HG03432 (cell line): ENCODE measurements at regions not wholly inside any gene's neighbourhood (a gene's known extent, or its start where the extent isn't known, plus 50 kb on each side); places are given as distances from the start of the nearest gene placed in this dataset.
"Not testable (repeated sequence)": the region's sequence is repeated elsewhere in the genome, so short reads cannot be mapped to it uniquely, and the experiment has no call there.

ENCODE experiments used
- ATAC-seq: cut with Tn5 transposase; IDR thresholded peaks from one replicate; pipeline ENCODE4 v1.9.1; 2021; ENCODE audit warnings: mild to moderate bottlenecking, moderate library complexity; ENCODE audit not compliant: unreplicated experiment

DNA sequence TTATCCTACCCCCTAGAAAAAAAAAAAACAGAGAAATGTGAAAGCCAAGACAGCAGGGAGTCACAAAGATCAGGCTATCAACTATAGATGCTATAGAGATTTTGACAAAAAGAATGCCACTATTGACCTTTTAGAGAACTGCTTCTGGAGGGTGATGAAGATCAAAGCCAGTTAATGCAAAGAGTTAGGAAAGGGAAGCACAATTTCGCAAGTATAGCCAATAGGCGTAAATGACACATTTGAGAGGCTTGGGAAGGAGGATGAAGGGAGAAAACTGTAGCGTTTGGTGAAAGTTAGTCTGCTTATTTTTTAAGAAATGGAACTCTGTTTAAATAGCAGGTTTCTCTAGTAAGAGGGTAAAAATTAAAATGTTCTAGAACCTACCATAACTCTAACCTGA, 190.7 kb downstream of the DUSP6 start:
- no peak for ATAC-seq

DNA sequence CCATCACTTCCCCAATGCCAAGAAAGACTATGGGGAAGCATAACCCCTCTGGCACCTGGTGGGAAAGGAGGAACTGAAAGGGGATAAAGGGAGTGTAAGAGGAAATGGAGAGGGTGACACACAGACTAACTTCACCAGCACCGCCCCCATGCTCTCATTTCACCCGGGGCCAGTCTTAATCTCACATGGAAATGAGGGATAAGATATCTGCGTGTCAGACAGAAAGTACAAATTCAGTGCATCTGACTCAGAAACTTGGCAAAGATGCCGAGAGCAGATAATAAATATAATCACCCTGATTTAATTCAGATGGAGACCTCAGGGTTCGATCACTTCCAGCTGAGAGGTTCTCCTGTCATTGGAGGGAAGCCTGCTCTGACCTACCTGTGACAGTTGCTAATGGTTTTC, 191.6 kb downstream of the DUSP6 start:
- no peak for ATAC-seq

DNA sequence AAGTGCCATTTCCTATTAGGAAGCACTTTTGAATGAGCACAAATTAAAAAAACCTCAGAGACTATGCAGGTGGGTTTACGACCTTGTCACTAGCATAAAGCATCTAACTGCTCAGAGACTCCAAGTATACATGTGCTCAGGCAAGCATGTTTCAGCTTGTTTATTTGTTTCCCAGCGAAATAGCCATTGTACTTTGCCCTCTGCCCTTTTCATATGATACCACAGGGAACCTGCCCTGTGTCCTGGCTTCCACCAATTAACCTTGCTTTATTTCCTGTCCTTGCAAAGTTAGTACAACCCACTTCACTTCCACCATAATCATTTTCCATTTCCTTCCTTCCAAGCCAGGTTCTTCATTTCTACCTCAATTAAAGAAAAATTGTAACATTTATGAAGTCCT, 194.9 kb downstream of the DUSP6 start:
- no peak for ATAC-seq

DNA sequence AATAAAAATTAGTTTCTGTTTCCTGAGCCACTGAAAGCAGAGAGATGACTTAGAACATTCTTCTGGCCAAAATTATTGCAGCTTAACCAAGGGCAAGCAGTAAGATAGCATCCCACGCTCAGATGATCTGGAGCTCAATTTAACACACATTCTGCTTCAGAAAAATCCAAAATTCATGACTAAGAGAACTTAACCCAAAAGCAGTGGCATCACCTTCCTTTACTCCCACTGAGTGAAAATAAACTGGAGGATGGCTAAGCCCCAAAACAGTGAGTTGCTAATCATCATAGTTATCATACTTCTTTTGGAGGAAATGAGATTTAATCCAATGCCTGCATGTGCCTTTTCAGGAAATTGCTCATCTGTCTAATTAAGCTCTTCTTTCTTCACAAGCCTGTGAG, 195.4 kb downstream of the DUSP6 start:
- ATAC-seq = no peak

DNA sequence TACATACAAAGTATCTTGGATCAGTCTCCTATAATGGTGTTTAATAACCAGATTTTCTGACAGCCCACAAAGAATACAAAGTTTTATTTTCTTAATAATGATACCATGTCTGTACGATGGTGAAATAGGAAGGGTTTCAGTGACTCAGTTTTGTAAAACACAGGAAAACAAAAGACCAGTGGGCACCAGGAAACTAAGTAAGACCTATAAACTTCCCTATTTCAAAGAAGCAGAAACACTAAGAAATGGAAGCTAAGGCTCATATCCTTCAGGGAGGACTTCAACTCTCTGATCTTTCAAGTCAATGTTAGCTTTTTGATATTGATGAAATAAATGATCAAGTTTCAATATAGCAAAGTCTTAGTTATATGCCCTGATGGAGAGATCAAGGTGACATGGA, 196.0 kb downstream of the DUSP6 start:
- ATAC-seq = no peak

DNA sequence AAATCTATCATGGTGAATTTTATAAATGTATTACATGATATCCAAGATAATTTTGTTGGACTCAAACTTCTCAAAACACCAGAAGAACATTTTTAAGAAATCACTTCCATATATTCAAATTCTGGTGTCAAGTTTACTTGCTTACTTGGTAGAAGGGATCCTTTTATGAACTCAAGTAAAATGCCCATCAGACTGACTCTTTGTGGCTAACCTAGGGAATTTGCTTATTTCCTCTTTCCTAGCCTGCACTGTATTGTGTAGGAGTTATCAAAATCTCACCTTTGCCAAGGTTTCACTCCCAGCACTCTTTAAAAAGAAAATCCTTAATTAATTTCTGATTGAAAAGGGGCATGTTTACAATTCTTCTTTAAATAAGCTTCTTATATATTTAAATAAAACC, 196.5 kb downstream of the DUSP6 start:
- ATAC-seq = no peak

DNA sequence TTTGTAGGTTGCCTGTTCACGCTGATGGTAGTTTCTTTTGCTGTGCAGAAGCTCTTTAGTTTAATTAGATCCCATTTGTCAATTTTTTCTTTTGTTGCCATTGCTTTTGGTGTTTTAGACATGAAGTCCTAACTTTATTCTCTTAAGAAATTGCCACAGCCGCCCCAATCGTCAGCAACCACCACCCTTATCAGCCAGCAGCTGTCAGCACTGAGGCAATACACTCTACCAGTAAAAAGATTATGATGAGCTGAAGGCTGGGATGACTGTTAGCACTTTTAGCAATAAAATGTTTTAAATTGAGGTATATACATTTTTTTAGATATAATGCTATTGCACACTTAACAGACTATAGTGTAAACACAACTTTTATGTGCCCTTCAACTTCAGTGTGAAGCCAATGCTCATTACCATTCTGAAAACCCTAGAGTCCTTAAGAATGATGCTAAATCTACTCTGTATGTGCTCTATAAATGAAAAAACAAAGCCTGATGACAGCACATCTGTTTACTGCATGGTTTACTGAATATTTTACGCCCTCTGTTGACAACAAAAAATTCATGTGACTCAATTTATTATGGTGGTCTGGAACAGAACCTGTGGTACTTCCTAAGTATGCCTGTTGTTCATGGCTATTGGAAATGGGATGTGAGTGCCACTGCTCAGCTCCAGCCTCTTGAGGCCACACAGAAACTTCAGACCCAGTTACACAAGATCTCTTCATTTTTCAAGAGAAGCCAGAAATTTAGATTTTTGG, 197.4 kb downstream of the DUSP6 start:
- ATAC-seq = no peak

DNA sequence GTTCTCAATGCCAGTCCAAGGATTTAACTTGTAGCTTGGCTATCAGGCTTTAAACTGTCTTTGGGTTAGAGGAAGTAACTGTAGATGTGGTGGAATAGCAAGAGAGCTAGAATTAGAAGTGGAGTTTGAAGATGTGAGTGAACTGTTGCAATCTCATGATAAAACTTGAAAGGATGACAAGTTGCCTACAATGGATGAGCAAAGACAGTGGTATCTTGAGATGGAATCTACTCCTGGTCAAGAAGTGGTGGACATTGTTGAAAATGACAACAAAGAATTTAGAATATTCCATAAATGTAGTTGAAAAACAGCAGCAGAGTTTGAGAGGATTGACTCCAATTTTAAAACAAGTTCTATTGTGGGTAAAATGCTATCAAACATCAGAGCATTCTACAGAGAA, 199.0 kb downstream of the DUSP6 start:
- no peak for ATAC-seq

DNA sequence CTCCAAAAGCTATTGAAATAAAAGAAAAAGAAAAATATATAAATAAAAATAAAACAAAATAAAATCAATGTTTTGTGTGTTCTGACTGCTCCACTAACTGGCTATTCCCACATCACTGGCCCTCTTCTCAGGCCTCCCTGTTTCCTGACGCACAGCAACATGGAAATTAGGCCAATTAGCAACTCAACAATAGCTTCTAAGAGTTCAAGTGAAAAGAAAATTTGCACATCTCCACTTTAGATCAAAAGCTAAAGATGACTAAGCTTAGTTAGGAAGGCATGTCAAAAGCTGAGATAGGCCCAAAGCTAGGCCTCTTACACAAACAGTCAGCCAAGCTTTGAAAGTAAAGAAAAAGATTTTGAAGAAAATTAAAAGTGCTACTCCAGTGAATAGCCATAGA, 200.8 kb downstream of the DUSP6 start:
- ATAC-seq = no peak

DNA sequence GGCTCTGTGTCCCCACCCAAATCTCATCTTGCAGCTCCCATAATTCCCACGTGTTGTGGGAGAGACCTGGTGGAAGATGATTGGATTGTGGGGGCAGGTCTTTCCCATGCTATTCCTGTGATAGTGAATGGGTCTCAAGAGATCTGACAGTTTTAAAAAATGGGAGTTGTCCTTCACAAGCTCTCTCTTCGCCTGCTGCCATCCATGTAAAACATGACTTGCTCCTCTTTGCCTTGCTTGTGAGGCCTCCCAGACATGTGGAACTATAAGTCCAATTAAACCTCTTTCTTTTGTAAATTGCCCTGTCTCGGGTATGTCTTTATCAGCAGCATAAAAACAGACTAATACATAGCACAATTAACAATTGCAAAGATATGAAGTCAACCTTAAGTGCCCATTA, 201.5 kb downstream of the DUSP6 start:
- not testable (repeated sequence) for ATAC-seq

DNA sequence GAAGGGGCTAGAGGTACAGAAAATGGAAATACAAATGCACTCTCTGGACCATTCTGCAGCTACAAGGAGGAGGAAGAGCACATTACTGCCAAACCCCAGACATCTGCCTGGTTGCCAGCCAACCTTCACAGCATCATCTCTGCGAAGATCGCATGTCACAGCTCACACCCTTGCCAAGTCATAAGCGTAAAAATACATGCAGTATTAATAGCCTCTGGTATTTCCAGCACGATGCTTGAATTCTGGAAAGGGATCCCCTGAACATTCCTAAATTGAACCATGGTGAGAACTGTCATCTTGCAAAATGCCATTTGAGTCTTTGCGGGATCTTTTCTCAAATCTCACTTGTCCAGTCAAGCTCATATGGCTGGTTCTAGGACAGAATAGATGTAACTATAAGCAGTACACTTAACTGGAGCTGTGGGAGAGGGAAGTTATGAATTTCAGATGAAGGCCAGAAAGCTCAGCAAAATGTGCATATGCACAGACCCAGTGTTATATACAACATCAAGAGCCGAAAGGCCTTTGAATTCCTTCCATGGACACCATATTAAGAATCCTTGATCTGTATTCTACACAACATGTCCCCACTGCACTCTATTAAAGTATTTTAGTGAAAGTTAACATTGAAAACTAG, 211.6 kb downstream of the DUSP6 start:
- ATAC-seq = no peak

DNA sequence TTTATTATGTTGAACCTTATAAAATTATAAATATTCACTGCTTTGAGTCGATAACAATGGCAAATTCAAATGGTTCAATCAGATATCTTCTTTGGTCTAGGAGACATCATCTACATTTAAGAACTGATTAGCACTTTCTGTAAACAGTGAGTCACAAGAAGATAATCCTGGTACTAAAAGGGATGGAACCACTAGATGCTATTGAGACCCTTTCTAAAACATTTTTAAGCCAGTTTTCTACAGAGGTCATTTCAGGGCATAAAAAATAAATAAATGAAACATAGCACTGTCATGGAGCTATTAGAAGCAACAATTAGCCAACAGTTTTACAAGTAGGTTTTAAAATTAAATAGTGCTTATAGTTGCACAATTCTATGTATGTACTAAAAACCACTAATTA, 212.2 kb downstream of the DUSP6 start:
- no peak for ATAC-seq

DNA sequence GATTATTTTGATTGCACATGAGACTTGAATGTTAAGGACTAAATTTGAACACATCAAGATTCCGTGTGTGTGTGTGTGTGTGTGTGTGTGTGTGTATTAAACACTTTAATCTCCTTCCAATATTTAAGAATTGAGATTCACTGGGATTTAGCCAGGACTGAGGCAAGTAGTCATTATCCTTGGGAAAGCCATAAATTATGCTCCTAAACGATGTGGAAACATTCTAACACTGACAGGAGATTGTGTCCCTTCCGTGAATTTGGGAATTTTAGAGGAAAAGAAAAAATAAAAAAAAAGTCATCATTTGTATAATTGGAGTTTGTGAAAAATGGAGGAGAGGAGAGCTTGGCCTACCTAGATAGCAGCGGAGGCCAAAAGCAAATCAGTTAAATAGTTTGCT, 212.9 kb downstream of the DUSP6 start:
- ATAC-seq = no peak

DNA sequence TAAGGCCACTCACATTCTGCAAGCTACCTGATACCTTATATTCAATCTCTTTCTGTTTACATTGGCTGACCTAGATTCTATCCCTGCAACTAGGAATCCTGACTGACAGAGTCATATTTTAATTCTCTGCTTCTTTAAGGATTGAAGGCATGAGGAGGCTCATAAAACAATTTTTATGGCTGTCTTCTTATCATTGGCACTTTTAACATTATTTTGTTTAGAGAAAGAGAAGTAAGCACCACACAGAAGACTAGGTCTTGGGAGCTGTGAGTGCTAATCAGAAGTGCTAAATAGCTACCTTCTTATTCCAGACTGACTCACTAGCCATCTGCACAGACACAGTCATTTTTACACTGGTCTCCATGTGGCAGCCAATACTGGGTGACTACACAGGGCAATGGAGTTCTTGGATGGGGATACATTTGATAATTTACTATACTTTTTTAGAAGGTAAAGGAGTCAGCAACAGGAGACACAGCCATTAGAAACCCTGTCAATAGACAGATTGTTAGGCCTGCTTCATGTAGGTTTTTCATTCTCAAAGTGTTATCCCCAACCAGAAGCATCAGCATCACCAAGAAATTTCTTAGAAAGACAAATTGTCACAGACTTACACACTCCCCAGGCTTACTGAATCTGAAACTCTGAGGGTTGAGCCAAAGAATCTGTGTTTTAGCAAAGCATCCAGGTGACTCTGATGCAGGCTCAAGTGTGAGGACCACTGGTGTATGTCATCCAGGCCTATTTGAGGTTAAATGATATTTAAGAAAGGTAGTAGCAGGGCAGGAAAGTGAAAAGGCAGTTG, 214.1 kb downstream of the DUSP6 start:
- ATAC-seq = no peak

DNA sequence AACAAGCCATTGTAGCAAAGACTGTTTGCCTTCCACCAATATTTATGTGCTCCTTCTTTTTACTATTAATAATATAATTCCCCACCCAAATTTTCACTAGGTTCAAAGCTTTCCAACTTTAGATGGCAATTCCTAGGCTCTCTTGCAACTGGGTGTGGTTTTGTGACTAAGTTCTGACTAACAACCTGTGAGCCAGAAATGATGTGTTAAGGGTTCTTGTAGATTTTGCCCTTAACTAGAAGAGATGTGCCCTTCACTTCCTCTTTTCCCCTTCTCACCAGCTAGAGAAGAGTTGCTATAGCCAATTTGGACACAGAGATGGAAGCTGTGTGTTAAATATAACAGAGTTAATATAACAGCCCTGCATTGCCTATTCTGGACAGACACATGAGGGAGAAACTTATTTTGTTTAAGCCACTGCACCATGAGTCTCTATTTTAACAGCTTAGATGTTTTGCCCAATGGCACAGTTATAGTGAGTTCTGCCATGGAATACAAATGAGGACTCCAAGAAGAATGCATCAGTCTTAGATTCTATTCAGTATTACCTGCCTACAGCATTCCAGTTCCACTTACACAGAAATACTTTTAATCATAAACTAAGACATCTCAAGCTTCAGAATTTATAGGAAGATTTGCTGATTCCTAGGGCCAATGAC, 216.2 kb downstream of the DUSP6 start:
- ATAC-seq = no peak

DNA sequence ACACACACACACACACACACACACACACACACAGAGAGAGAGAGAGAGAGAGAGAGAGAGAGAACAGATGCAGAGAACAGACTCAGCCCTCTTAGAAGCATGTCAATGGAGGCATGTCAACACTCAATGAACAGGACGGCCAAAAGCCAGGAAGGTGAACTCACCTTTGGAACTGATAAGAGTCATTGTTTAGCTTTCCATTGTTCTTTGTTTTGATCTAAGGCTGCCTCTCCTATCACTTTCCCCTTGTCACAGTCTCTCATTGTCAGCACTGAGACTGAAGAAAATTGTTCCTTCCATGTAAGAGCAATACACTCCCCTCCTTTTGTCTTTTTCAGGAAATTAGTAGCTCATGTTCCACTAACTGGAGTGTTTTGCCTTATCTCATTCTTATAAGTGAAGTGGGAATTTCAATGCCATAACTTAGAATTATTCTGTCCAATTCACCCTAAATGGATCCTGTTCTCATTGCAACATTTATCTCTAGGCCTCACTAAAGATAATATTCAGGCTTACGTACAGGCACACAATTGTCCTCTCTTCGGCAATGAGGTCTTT, 218.0 kb downstream of the DUSP6 start:
- ATAC-seq = no peak

DNA sequence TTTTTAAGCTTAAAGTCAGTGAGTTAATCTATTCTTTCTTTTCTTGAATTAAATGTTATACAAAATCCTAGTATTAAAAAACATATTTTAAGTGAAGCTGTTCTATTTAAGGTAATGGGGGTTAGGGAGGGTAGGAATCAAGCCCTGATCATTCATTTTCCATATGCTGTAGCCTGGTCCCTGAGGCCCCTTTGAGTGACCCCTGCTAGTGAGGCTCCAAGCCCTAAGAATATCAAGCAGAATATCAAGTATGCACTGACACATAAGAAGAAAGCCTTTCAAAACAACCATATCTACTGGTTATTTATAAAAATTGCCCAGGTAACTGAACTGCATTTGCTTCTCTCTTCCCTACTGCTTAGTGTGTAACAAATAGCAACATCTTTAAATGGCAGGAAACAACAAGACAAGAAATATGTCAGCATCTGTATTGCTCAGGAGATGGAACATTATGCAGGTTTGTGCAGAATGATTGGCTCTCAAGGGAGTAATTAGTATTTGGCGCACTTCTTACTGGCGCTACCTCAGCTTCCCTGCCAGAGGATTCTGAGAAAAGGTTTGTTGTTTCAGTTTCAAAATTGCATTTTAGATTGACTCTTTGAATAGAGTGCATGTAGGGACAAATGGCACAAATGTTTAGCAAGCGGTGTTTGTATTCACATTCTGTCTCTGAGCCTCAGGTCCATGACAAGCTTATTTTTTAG, 223.0 kb downstream of the DUSP6 start:
- ATAC-seq = no peak

DNA sequence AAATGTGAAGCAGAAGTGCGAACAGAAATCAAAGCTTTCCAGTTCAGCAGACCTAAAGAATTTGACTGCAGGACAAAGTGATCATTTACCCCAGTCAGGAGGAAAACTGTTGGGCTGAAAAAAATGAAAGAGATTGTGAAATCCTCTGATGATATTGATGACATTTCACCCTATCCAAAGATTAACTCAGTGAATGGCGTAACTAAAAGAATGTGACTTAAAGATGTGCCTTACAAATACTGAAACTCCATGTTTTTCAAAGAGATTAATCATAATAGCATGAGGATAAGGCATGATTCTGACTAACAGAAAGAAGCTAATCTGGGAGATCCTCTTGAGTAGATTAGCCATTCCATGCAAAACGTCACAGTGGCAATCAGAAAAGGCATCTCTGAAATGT, 225.6 kb downstream of the DUSP6 start:
- ATAC-seq = no peak

DNA sequence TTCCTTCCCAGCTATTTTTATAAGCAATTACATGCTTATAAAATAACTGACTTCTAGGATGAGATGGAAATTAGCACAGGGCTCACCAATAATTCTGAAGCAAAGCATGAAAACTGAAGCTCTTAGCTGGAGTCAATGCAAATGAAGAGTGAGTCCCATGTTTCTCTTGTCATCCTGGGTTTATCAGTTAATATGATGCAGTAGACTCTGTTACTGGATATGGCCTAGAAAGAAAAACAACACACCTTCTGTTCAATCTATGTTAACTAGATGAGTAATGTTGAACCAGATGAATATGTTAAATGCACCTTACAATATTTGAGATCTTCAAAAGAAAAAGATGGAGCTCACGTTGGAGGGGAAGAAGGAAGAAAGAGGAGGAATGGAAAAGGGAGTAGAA, 229.4 kb downstream of the DUSP6 start:
- no peak for ATAC-seq

DNA sequence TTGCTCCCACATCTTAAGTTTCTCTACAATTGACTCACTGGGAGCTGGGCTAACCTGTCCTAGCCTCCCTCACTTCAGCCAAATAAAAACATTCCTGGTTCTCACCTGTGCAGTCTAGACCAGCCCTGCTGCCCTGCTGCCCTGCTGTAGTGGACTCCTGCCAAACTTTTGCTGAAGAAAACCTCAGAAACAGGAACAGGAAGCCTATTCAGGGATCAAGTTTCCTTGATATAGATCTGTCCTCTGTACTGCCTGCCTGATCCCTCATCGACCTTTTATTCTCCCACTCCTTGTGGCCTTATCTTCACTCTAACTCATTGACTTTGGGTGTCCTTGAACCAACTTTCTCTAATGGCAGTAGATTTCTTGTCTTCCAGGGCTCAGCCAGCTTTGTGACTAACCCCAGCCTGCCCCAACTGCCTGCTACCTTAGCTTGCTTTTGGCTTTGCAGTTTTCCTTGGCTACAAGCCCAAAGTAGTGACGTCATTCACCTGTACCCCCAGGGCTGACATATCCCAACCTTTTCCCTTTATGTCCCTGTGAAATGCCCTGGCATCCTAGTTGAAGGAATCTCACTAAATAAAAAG, 234.8 kb downstream of the DUSP6 start:
- ATAC-seq = no peak
